Suprapubic skin (tissue), 3 donors: ENCODE measurements at regions not wholly inside any gene's neighbourhood (a gene's known extent, or its start where the extent isn't known, plus 50 kb on each side); places are given as distances from the start of the nearest gene placed in this dataset.

Experiments used
- POLR2A ChIP-seq, 2 donors: fragments of 450-650 bp; IDR thresholded peaks; one replicate each; pipeline ENCODE4 v1.6.1; 2017; ENCODE audit warnings: antibody characterized with exemption in 2 of 2, mild to moderate bottlenecking in 2 of 2, moderate library complexity in 2 of 2
- TF ChIP-seq, protein P1 (sequence below), 2 donors: fragments of 200-600 bp in 1 of 2; fragments of 450-650 bp in 1 of 2; sonication (generic) in 1 of 2; IDR thresholded peaks; one replicate each; pipeline ENCODE4 v1.5.1; 2016 to 2019; ENCODE audit warnings: antibody characterized with exemption in 2 of 2, mild to moderate bottlenecking in 1 of 2, moderate library complexity in 1 of 2

DNA sequence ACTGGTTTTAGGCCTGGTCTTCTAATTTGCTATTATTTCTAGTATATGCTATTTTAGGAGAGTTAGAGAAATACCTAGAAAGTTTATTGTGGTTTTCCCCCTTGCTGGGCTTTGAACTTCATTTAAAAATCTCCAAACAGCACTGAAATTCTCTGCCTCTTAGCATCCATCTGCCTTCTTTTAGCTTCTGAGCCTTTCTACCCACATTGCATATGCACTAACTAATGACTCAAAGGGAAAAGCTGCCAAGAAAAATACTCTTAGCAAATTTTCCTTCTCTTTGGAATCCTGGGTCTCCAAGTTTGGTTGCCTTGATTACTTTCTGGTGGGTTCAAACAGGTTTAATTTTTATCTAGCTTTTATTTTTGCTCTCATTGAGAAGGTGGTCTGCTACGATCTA lies 408.4 kb upstream of the PTBP2 start:
- TF ChIP-seq, protein P1, sequence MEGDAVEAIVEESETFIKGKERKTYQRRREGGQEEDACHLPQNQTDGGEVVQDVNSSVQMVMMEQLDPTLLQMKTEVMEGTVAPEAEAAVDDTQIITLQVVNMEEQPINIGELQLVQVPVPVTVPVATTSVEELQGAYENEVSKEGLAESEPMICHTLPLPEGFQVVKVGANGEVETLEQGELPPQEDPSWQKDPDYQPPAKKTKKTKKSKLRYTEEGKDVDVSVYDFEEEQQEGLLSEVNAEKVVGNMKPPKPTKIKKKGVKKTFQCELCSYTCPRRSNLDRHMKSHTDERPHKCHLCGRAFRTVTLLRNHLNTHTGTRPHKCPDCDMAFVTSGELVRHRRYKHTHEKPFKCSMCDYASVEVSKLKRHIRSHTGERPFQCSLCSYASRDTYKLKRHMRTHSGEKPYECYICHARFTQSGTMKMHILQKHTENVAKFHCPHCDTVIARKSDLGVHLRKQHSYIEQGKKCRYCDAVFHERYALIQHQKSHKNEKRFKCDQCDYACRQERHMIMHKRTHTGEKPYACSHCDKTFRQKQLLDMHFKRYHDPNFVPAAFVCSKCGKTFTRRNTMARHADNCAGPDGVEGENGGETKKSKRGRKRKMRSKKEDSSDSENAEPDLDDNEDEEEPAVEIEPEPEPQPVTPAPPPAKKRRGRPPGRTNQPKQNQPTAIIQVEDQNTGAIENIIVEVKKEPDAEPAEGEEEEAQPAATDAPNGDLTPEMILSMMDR (IDR thresholded peaks at IDR 0.05): no peak
- TF ChIP-seq POLR2A (IDR thresholded peaks at IDR 0.05): no peak
